ENCODE measurements at regions not wholly inside any gene's neighbourhood (a gene's known extent, or its start where the extent isn't known, plus 50 kb on each side); places are given as distances from the start of the nearest gene placed in this dataset.
A peak's percentile ranks its signal among the peaks of the same experiment; 100 is the strongest.
"Not testable (repeated sequence)": the region's sequence is repeated elsewhere in the genome, so short reads cannot be mapped to it uniquely, and the experiment has no call there.

DNA sequence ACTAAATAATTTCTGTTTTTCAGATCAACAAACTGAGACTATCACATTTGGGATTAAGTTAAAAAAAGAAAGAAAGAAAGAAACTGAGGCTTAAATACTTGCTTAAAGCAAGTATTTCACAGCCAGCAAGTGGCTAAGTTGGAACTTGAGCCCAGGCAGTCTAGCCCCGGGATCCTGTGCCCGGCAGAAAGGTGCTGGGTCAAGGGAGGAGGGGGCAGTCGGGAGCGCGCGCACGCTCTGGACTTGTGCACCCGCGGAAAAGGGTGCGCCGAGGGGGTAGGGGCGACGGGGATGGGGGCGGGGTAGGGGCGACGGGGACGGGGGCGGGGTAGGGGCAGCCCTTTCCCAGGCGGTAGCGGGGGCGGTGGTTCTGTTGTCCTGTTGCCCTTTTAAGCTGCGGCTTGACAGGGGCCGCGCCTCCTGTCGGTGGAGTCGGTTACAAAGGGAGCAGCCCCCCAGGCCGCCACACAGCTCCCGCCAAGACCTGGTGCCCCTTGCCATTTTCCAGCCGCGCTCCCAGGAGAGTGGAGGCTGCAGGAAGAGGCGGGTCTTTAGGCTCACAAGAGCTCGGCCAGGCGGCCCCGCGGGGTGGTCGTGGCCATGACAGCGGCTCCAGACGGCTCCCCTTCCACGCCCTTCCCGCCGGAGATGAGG lies 60.6 kb downstream of the GOLGA8T start:
- H3K27ac Mint-ChIP-seq; H3K36me3 Mint-ChIP-seq (ENCODE audit: low read depth); H3K27me3 Mint-ChIP-seq; DNase-seq; H3K4me3 Mint-ChIP-seq; H3K9me3 ChIP-seq (ENCODE audit: control insufficient read depth, low read length, poor library complexity, severe bottlenecking); H3K4me1 Mint-ChIP-seq: not testable (repeated sequence)
- ATAC-seq, result peak; percentile 26

DNA sequence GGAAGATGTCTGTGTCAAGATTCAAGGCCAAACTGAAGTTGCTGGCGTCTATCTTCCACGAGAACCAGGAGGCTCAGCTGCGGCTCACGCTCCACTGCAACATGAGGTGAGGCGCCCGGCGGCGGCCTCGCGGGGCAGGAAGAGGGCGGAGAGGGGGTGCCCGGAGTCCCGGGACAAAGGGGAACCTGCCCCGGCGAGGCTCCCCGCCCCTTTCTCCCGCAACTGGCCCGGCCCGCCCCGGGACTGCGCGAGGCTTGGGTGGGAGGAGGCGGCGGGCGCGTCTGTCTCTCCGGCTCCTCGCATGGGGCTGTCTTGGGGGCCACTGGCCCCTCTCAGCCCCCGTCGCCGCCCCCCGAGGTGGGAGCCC lies 61.1 kb downstream of the GOLGA8T start:
- not testable (repeated sequence) for H3K4me1 Mint-ChIP-seq; H3K9me3 ChIP-seq (ENCODE audit: control insufficient read depth, low read length, poor library complexity, severe bottlenecking); H3K4me3 Mint-ChIP-seq; H3K27ac Mint-ChIP-seq; H3K36me3 Mint-ChIP-seq (ENCODE audit: low read depth); H3K27me3 Mint-ChIP-seq
- DNase-seq, result peak; percentile 10 to 34 (median 23)
- peak; percentile 64 for ATAC-seq

DNA sequence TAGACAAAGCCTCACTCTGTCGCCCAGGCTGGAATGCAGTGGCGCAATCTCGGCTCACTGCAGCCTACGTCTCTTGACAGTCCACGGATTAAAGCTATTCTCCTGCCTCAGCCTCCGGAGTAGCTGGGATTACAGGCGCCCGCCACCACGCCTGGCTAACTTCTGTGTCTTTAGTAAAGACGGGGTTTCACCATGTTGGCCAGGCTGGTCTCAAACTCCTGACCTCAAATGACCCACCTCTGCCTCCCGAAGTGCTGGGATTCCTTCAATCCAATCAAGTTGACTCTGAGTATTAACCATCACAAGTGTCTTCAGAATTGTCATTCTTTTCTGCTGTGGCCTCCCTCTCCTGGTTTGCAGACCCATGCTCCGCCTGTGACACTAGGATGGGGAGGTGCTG lies 61.9 kb downstream of the GOLGA8T start:
- not testable (repeated sequence) for DNase-seq; H3K27me3 Mint-ChIP-seq; H3K27ac Mint-ChIP-seq; H3K4me1 Mint-ChIP-seq; ATAC-seq; H3K36me3 Mint-ChIP-seq (ENCODE audit: low read depth); H3K9me3 ChIP-seq (ENCODE audit: control insufficient read depth, low read length, poor library complexity, severe bottlenecking)
- H3K4me3 Mint-ChIP-seq, result peak overlapping the region; percentile 52

GRCh38 chr15:30201517-30201916 lies 66.7 kb downstream of the GOLGA8T start:
- not testable (repeated sequence) for ATAC-seq; H3K36me3 Mint-ChIP-seq (ENCODE audit: low read depth); H3K4me1 Mint-ChIP-seq; H3K27me3 Mint-ChIP-seq; DNase-seq; H3K4me3 Mint-ChIP-seq; H3K9me3 ChIP-seq (ENCODE audit: control insufficient read depth, low read length, poor library complexity, severe bottlenecking); H3K27ac Mint-ChIP-seq

GRCh38 chr15:30213733-30214132 lies 78.9 kb downstream of the GOLGA8T start:
- not testable (repeated sequence) for H3K27me3 Mint-ChIP-seq; H3K27ac Mint-ChIP-seq; H3K36me3 Mint-ChIP-seq (ENCODE audit: low read depth); DNase-seq; ATAC-seq; H3K4me1 Mint-ChIP-seq; H3K9me3 ChIP-seq (ENCODE audit: control insufficient read depth, low read length, poor library complexity, severe bottlenecking); H3K4me3 Mint-ChIP-seq

DNA sequence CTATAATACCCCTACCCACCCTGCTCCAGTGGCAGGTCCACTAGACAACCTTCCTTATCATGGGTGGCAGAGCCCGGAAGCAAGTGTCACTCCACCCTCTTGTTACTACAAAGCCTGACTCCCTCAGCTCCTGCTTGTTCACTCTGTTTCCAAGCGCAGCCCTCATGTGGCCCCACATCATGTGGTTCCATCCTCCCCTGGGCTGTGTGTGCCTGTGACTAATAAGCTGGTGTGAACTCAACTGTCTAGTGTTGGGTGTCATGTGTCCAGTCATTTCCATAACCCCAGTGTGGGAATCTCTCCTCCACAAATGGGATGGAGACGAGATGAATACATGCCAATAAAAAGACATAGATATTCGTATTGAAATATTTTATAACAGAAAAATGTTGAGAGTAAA lies 87.0 kb downstream of the GOLGA8T start:
- not testable (repeated sequence) for H3K27ac Mint-ChIP-seq; H3K9me3 ChIP-seq (ENCODE audit: control insufficient read depth, low read length, poor library complexity, severe bottlenecking); H3K36me3 Mint-ChIP-seq (ENCODE audit: low read depth); ATAC-seq; H3K4me1 Mint-ChIP-seq; H3K27me3 Mint-ChIP-seq; DNase-seq; H3K4me3 Mint-ChIP-seq

DNA sequence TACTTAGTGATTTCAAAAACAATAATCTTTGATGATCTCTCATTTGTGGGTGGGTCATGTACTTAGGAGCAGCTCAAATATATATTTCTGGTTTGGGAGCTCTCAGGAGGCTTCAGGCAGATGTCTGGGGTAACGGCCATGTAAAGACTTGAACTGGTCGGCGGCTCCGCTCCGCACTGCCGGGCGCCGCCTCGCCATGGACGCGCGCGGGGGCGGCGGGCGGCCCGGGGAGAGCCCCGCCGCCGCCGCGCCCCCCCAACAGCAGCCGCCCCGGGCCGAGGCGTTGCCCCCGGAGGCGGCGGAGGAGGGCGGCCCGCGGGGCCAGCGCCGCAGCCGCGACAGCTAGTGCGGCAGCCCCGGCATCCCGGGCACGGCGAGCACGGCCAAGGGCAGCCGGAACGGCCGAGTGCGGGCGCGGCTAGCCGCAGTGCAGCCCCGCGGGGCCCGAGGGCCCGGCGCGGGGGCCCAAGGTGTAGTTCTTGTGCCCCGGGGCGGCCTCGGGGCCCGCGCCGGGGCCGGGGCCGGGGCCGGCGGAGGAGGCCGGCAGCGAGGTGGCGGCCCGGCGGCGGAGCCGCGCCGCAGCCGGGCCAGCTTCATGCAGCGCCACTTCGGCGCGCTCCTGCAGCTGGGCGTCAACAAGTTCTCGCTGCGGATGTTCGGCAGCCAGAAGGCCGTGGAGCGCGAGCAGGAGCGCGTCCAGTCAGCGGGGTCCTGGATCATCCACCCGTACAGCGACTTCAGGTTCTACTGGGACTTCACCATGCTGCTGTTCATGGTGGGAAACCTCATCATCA lies 88.1 kb downstream of the GOLGA8T start:
- H3K4me3 Mint-ChIP-seq; H3K36me3 Mint-ChIP-seq (ENCODE audit: low read depth); H3K27ac Mint-ChIP-seq; DNase-seq; H3K4me1 Mint-ChIP-seq; H3K27me3 Mint-ChIP-seq; H3K9me3 ChIP-seq (ENCODE audit: control insufficient read depth, low read length, poor library complexity, severe bottlenecking): not testable (repeated sequence)
- peak; percentile 39 for ATAC-seq

DNA sequence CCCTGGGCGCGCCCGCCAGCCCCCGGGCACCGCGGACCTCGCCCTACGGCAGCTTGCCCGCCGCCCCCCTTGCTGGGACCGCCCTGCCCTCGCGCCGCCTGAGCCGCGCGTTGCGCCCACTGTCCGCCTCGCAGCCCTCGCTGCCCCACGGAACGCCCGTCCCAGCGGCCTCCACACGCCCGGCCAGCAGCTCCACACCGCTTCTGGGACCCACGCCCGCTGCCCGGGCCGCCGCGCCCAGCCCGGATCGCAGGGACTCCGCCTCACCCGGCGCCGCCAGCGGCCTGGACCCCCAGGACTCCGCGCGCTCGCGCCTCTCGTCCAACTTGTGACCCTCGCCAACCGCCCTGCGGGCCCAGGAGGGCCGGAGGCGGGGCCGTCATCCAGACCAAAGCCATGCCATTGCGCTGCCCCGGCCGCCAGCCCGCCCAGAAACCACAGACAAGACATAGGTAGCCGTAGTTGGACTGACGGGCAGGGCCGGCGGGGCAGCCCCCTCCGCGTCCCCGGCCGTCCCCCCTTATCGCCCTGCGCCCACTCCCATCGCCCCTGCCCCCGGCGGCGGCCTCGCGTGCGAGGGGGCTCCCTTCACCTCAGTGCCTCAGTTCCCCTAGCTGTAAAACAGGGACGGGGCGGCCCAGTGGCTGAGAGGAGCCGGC lies 90.5 kb downstream of the GOLGA8T start:
- not testable (repeated sequence) for H3K27me3 Mint-ChIP-seq; H3K9me3 ChIP-seq (ENCODE audit: control insufficient read depth, low read length, poor library complexity, severe bottlenecking); H3K27ac Mint-ChIP-seq; DNase-seq; H3K36me3 Mint-ChIP-seq (ENCODE audit: low read depth); H3K4me3 Mint-ChIP-seq; ATAC-seq; H3K4me1 Mint-ChIP-seq

DNA sequence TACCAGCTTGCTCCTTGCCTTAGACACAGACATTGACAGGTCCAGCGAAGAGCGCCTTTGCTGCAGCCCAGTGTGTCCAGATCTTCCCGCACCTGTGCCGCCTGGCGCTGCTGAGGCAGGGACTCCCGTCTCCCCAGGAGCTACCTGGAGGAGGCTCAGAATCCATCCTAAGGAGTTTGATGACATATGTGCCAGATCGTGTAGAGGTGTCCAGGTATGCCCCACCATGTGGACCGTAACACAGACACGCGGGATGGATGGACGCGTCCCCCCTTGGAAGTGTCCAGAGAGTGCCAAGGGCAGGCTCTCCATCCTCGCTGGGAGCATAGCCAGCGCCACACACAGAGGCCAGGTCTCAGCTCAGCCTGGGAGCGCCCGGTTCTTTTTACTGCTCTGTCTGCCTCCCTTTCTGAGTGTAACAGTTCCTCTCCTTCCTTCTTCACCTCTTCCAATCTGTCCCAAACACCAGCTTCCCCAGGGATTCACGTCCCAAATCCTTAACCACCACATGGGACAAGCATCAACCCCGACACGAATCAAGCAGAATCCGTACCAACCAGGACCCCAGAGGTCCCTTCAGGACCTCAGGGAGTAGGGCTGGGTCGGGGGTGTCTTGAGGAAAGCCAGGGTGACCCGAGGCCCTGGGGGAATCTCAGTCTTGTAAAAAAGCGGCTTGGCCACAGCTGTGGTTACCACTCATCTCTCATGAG lies 126.7 kb downstream of the GOLGA8T start:
- not testable (repeated sequence) for H3K27me3 Mint-ChIP-seq; ATAC-seq; H3K4me3 Mint-ChIP-seq; H3K36me3 Mint-ChIP-seq (ENCODE audit: low read depth); H3K4me1 Mint-ChIP-seq; H3K27ac Mint-ChIP-seq; DNase-seq; H3K9me3 ChIP-seq (ENCODE audit: control insufficient read depth, low read length, poor library complexity, severe bottlenecking)

DNA sequence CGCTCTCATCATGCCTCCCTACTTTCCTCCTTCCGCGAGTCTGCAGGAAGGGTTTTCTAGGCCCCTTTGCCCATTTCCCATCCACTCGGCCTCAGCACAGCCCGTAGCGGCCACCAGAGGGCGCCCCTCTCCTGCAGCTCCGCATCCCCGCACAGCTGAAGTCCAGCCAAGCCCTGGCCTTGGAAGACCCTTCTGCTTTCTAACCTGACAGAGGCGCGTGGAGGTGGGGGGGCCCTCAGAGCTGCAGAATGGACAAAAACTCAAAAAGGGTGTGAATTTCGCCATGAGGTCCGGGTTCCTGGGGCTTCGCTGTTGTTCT lies 127.2 kb downstream of the GOLGA8T start:
- peak; percentile 76 for ATAC-seq
- H3K4me3 Mint-ChIP-seq; H3K4me1 Mint-ChIP-seq; H3K9me3 ChIP-seq (ENCODE audit: control insufficient read depth, low read length, poor library complexity, severe bottlenecking); DNase-seq; H3K36me3 Mint-ChIP-seq (ENCODE audit: low read depth); H3K27me3 Mint-ChIP-seq; H3K27ac Mint-ChIP-seq: not testable (repeated sequence)

GRCh38 chr15:30264000-30264399 lies 129.1 kb downstream of the GOLGA8T start:
- not testable (repeated sequence) for H3K27ac Mint-ChIP-seq; H3K36me3 Mint-ChIP-seq (ENCODE audit: low read depth); H3K4me3 Mint-ChIP-seq; DNase-seq; H3K27me3 Mint-ChIP-seq; ATAC-seq; H3K9me3 ChIP-seq (ENCODE audit: control insufficient read depth, low read length, poor library complexity, severe bottlenecking); H3K4me1 Mint-ChIP-seq

GRCh38 chr15:30295150-30295844 lies 98.0 kb downstream of the CHRFAM7A start:
- not testable (repeated sequence) for H3K4me1 Mint-ChIP-seq; ATAC-seq; H3K36me3 Mint-ChIP-seq (ENCODE audit: low read depth); DNase-seq; H3K9me3 ChIP-seq (ENCODE audit: control insufficient read depth, low read length, poor library complexity, severe bottlenecking); H3K27ac Mint-ChIP-seq; H3K4me3 Mint-ChIP-seq; H3K27me3 Mint-ChIP-seq

GRCh38 chr15:30303968-30304367 lies 89.4 kb downstream of the CHRFAM7A start:
- not testable (repeated sequence) for DNase-seq; H3K4me3 Mint-ChIP-seq; H3K4me1 Mint-ChIP-seq; H3K36me3 Mint-ChIP-seq (ENCODE audit: low read depth); H3K27ac Mint-ChIP-seq; H3K9me3 ChIP-seq (ENCODE audit: control insufficient read depth, low read length, poor library complexity, severe bottlenecking); ATAC-seq; H3K27me3 Mint-ChIP-seq

Data from T-helper 17 cell (primary cell).